Mucosa of descending colon (tissue), 3 donors: ENCODE measurements at regions not wholly inside any gene's neighbourhood (a gene's known extent, or its start where the extent isn't known, plus 50 kb on each side); places are given as distances from the start of the nearest gene placed in this dataset.

Experiments
- ATAC-seq: fragments of 200-7000 bp; cut with Tn5 transposase; one replicate; pipeline ENCODE4 v1.9.1; 2020; ENCODE audit warnings: mild to moderate bottlenecking, moderate library complexity
- DNase-seq, 3 donors: peaks; one replicate each; pipeline ENCODE4 v3.0.0-alpha.2; 2020
- H3K36me3 ChIP-seq: fragments of 200-600 bp; one replicate; pipeline ENCODE4 v1.8.0; 2021; ENCODE audit warnings: low read depth, mild to moderate bottlenecking
- H3K4me1 ChIP-seq: fragments of 200-600 bp; one replicate; pipeline ENCODE4 v1.8.0; 2021; ENCODE audit warnings: low read depth, mild to moderate bottlenecking
- H3K4me3 ChIP-seq: fragments of 200-600 bp; one replicate; pipeline ENCODE4 v1.8.0; 2021; ENCODE audit warnings: mild to moderate bottlenecking
- H3K9me3 ChIP-seq: fragments of 200-600 bp; one replicate; pipeline ENCODE4 v1.8.0; 2021; ENCODE audit warnings: mild to moderate bottlenecking
- intact Hi-C, 2 donors: fragments of 100-400 bp; cut with DNase I in 1 of 2; cut with micrococcal nuclease in 1 of 2; formaldehyde crosslinking; loops; one replicate each; pipeline versions ENCODE4 v1.11.0 to v1.11.1; 2022; cut with DNase I, micrococcal nuclease
- TF ChIP-seq, protein P1 (sequence below): fragments of 200-600 bp; IDR thresholded peaks from one replicate; pipeline ENCODE4 v1.8.0; 2022; ENCODE audit warnings: antibody characterized with exemption, mild to moderate bottlenecking
- donor health status: DM: no; HTN: no; CAD: no; lungs with moderate emphysema.
- donor health status: DM: no; HTN: no; CAD: no.
- donor health status: DM: no; HTN: yes; CAD: no.

DNA sequence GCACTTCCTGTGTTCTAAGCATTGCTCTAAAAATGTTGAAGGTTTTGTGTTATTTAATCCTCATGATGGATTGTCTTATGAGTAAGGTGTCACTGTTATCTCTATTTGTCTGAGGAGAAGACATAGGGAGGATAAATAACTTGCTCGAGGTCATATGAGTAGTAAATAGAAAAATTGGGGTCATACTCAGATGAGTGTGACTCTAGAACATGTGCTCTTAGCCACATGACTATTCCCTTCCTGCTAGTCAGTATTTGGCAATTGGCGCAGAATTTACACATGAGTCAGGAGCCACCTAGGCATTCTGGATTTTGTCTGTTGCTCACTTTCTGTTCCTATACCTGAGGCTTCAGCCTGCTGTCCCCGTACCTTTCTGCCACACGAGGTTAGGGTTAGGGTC is 234.6 kb upstream of the CD180 start:
- ATAC-seq (no peak), DNase-seq (no peak)
- no peaks in the 10 kb centered on the region for H3K9me3 ChIP-seq
- H3K36me3 ChIP-seq: no peaks in the 10 kb centered on the region
- intact Hi-C loops: no loop called here
- no peaks in the 10 kb centered on the region for H3K4me1 ChIP-seq
- no peak overlapping the region for H3K4me3 ChIP-seq
- TF ChIP-seq, protein P1, sequence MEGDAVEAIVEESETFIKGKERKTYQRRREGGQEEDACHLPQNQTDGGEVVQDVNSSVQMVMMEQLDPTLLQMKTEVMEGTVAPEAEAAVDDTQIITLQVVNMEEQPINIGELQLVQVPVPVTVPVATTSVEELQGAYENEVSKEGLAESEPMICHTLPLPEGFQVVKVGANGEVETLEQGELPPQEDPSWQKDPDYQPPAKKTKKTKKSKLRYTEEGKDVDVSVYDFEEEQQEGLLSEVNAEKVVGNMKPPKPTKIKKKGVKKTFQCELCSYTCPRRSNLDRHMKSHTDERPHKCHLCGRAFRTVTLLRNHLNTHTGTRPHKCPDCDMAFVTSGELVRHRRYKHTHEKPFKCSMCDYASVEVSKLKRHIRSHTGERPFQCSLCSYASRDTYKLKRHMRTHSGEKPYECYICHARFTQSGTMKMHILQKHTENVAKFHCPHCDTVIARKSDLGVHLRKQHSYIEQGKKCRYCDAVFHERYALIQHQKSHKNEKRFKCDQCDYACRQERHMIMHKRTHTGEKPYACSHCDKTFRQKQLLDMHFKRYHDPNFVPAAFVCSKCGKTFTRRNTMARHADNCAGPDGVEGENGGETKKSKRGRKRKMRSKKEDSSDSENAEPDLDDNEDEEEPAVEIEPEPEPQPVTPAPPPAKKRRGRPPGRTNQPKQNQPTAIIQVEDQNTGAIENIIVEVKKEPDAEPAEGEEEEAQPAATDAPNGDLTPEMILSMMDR: no peak

DNA sequence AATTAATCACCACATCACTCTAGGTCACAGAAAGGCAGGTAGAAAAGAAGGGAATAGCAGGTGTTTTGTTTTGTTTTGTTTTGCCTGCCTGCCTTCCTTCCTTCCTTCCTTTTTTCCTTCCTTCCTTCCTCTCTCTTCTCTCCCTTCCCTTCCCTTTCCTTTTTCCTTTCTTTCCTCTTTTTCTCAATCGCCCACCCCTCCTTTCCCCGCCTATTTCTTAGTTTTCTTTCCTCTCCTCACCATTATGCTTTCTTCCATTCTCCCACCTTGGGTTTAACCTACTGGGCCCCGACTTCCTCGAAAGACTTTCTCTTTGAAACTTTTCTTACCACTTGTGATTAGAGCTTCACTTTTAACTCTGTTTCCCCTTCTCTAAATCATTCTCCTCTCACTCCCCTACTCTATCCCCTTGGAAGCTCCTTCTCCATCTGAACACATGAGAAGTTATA is 231.3 kb upstream of the CD180 start:
- intact Hi-C loops: no loop called here
- Histone ChIP-seq H3K9me3 (no peaks in the 10 kb centered on the region), H3K4me1 (no peaks in the 10 kb centered on the region), H3K4me3 (no peak overlapping the region), H3K36me3 (no peaks in the 10 kb centered on the region)
- ATAC-seq (no peak), DNase-seq (no peak)
- TF ChIP-seq, protein P1: no peak

DNA sequence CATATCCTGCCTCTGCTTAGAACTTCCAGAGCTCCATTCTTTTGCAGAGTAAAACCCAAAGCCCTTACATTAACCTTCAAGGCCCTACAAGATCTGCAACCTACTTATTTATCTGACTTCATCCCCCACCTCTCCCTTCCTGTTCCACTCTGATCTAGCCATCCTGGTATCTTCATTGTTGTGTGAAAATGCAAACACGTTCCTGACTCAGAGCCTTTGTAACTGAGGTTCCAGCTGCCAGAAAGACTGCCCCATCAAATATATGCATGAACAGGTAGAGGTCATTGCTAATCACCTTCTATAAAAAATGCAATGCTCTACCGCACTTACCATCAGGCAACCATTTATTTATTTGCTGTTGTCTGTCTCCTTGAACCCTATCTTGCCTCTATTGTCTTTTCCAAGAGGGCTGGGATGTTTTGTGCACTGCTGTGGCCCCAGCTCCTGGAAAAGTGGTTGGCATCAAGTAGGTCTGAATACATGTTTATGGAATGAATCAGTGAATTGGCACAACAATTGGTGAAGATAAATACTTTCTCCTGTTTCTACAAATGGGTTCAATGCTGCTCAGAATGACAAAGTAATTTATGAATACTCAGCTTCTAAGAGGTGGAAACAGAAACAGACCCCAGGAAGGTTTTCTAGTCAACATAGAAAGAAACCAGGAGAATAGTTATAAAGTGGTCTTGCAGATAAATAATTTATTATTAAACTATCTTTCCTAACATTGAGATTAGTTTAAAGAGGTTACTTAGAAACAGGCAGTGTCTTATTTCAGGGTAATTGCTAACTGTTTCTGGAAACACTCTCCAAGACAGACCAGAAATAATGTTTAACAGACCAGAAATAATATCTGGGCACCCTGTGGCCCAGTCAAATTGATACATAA is 230.6 kb upstream of the CD180 start:
- Histone ChIP-seq H3K9me3 (no peaks in the 10 kb centered on the region), H3K4me3 (no peak overlapping the region), H3K4me1 (no peaks in the 10 kb centered on the region), H3K36me3 (no peaks in the 10 kb centered on the region)
- TF ChIP-seq, protein P1: no peak
- intact Hi-C loops: no loop called here
- ATAC-seq (no peak), DNase-seq (no peak)

DNA sequence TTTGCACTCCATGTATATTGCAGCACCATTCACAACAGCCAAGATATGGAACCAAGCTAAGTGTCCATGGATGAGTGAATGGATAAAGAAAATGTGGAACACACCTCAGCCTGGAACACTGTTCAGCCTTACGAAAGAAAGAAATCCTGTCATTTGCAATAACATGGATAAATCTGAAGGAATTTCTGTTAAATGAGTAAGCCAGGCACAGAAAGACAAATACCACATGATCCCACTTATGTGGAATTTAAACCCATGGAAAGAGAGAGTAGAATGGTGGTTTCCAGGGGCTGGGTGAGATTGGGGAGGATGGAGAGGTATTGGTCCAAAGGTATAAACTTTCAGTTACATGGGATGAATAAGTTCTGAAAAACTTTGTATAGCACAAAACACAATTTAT is 228.9 kb upstream of the CD180 start:
- intact Hi-C loops: no loop called here

DNA sequence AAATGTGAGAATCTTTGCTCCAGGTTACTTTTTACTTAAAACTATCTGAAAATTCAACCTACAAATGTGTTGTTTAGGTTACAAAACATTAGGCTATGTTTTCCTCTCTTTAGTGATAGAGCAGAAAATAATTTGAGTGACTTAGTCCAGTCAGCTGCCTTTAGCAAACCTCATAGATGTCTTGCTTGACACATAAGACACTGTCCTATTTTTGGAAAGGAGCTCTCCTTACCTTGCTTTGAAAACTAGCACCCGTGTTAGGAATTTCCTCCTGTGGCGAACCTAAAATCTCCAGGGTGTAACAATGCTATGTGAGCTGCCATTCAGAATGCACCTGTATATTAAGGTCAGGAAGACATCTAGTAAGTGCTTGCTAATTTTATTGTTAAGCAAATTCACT is 221.2 kb upstream of the CD180 start:
- DNase-seq (no peak), ATAC-seq (no peak)
- intact Hi-C loops: no loop called here
- Histone ChIP-seq H3K36me3 (no peaks in the 10 kb centered on the region), H3K4me3 (no peak overlapping the region), H3K9me3 (no peaks in the 10 kb centered on the region), H3K4me1 (no peaks in the 10 kb centered on the region)
- TF ChIP-seq, protein P1: no peak

More for the DNA sequence above, 228.9 kb upstream of the CD180 start:
- DNase-seq (no peak), ATAC-seq (no peak)
- no peaks in the 10 kb centered on the region for H3K9me3 ChIP-seq
- TF ChIP-seq, protein P1: no peak
- H3K36me3 ChIP-seq: no peaks in the 10 kb centered on the region
- no peaks in the 10 kb centered on the region for H3K4me1 ChIP-seq
- no peak overlapping the region for H3K4me3 ChIP-seq
